ENCODE measurements at regions not wholly inside any gene's neighbourhood (a gene's known extent, or its start where the extent isn't known, plus 50 kb on each side); places are given as distances from the start of the nearest gene placed in this dataset.
A peak's percentile ranks its signal among the peaks of the same experiment; 100 is the strongest.

GRCh38 chr1:101346419-101346818 is 109.6 kb downstream of the S1PR1 start:
- no peak for TF ChIP-seq PATZ1 (CRISPR knock-in tag; IDR thresholded peaks at IDR 0.05; ENCODE audit: borderline replicate concordance)
- TF ChIP-seq POU6F1 (CRISPR knock-in tag; IDR thresholded peaks at IDR 0.05; ENCODE audit: borderline replicate concordance, low read depth), result no peak
- no peak for TF ChIP-seq OSR1 (CRISPR knock-in tag; IDR thresholded peaks at IDR 0.05)
- TF ChIP-seq CSDC2 (CRISPR knock-in tag; IDR thresholded peaks at IDR 0.05), result no peak
- TF ChIP-seq RARB (CRISPR knock-in tag; IDR thresholded peaks at IDR 0.05), result no peak
- no peak for TF ChIP-seq BACH2 (CRISPR knock-in tag; IDR thresholded peaks at IDR 0.05; ENCODE audit: borderline replicate concordance)
- TF ChIP-seq ZNF70 (CRISPR knock-in tag; IDR thresholded peaks at IDR 0.05), result no peak
- TF ChIP-seq TSHZ2 (CRISPR knock-in tag; IDR thresholded peaks at IDR 0.05), result no peak
- TF ChIP-seq GLIS3 (CRISPR knock-in tag; IDR thresholded peaks at IDR 0.05), result no peak
- TF ChIP-seq TCF4 (CRISPR knock-in tag; IDR thresholded peaks at IDR 0.05; ENCODE audit: borderline replicate concordance), result no peak
- no peak for TF ChIP-seq PPARA (CRISPR knock-in tag; IDR thresholded peaks at IDR 0.05; ENCODE audit: borderline replicate concordance)
- no peak for TF ChIP-seq ZC3H10 (CRISPR knock-in tag; IDR thresholded peaks at IDR 0.05)
- TF ChIP-seq ZNF8 (CRISPR knock-in tag; IDR thresholded peaks at IDR 0.05), result no peak
- no peak for TF ChIP-seq ZFP3 (CRISPR knock-in tag; IDR thresholded peaks at IDR 0.05)
- no peak for TF ChIP-seq ZFP30 (CRISPR knock-in tag; IDR thresholded peaks at IDR 0.05)
- TF ChIP-seq CREB5 (CRISPR knock-in tag; IDR thresholded peaks at IDR 0.05; ENCODE audit: low read depth), result no peak
- TF ChIP-seq ESRRG (CRISPR knock-in tag; IDR thresholded peaks at IDR 0.05), result no peak
- ATAC-seq, result no peak

GRCh38 chr1:101356013-101356412 is 119.2 kb downstream of the S1PR1 start:
- ATAC-seq, result no peak
- TF ChIP-seq ISL1 (CRISPR knock-in tag; IDR thresholded peaks at IDR 0.05), result no peak
- no peak for TF ChIP-seq RARB (CRISPR knock-in tag; IDR thresholded peaks at IDR 0.05)
- TF ChIP-seq TSHZ2 (CRISPR knock-in tag; IDR thresholded peaks at IDR 0.05), result no peak
- no peak for TF ChIP-seq ESRRG (CRISPR knock-in tag; IDR thresholded peaks at IDR 0.05)

GRCh38 chr1:101356604-101357443 is 120.0 kb downstream of the S1PR1 start:
- ATAC-seq, result peak; percentile 32; the same call in 1 of the 3 replicates
- no peak for TF ChIP-seq ZNF70 (CRISPR knock-in tag; IDR thresholded peaks at IDR 0.05)
- TF ChIP-seq OSR1 (CRISPR knock-in tag; IDR thresholded peaks at IDR 0.05), result no peak
